ENCODE measurements at regions not wholly inside any gene's neighbourhood (a gene's known extent, or its start where the extent isn't known, plus 50 kb on each side); places are given as distances from the start of the nearest gene placed in this dataset.

GRCh38 chr18:22108674-22109073 lies 60.7 kb upstream of the GATA6 start:
- H3K4me2 ChIP-seq: no peak overlapping the region
- TF ChIP-seq CTCF (IDR thresholded peaks at IDR 0.05) (peak; percentile 25), EZH2 (IDR thresholded peaks at IDR 0.05) (no peak)
- H3K79me2 ChIP-seq (ENCODE audit: low read depth): no peaks in the 10 kb centered on the region
- H3K36me3 ChIP-seq: no peaks in the 10 kb centered on the region
- H3K27ac ChIP-seq: no peak overlapping the region
- Mint-ChIP-seq H3K27ac (no peak overlapping the region), H3K4me1 (peaks cover 7% of the 10 kb centered on the region), H3K4me3 (no peak overlapping the region), H3K36me3 (no peaks in the 10 kb centered on the region), H3K9me3 (no peaks in the 10 kb centered on the region), H3K27me3 (ENCODE audit: insufficient read depth, low read depth) (peaks cover 3% of the 10 kb centered on the region)
- H4K20me1 ChIP-seq (ENCODE audit: low read depth): no peaks in the 10 kb centered on the region
- H3K9me3 ChIP-seq (ENCODE audit: low read depth): no peaks in the 10 kb centered on the region
- H3K4me3 ChIP-seq: no peak overlapping the region
- H3F3A ChIP-seq (ENCODE audit: low read depth): peaks cover 12% of the 10 kb centered on the region
- H2AFZ ChIP-seq (replicated peaks): no peak overlapping the region
- H3K4me1 ChIP-seq: peaks cover 11% of the 10 kb centered on the region
- DNase-seq (ENCODE audit: low spot score): no peak
- no peaks in the 10 kb centered on the region for H3K27me3 ChIP-seq
- no peak overlapping the region for H3K9ac ChIP-seq

DNA sequence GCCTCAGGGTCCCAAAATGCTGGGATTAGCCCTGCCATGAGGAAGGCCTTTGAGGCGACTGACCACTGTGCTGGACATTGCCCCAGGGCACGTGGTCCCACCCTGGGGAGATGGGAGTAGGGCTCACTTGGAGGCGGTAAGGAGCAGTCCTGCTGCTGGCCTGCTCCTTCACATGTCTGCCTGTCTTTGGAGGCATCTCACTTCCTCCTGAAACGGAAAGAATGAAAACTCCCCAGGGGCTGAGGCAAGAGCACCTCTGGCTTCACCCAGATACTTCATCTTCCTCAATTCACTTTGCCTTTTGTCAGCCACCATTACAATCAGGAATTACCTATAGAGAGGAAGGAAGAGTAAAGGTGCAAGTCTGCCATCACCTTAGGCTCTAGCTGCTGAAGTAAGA lies 59.9 kb upstream of the GATA6 start:
- H3K4me2 ChIP-seq: no peak overlapping the region
- TF ChIP-seq EZH2phosphoT487 (IDR thresholded peaks at IDR 0.05) (no peak), EZH2 (IDR thresholded peaks at IDR 0.05) (no peak), CTCF (IDR thresholded peaks at IDR 0.05) (no peak)
- Mint-ChIP-seq H3K4me3 (no peak overlapping the region), H3K4me1 (peaks cover 7% of the 10 kb centered on the region), H3K27me3 (ENCODE audit: insufficient read depth, low read depth) (peaks cover 3% of the 10 kb centered on the region), H3K27ac (no peak overlapping the region), H3K36me3 (no peaks in the 10 kb centered on the region), H3K9me3 (no peaks in the 10 kb centered on the region)
- H3K4me3 ChIP-seq: no peak overlapping the region
- H3K36me3 ChIP-seq: no peaks in the 10 kb centered on the region
- no peak overlapping the region for H3K27ac ChIP-seq
- H3K79me2 ChIP-seq (ENCODE audit: low read depth): no peaks in the 10 kb centered on the region
- no peaks in the 10 kb centered on the region for H3K9me3 ChIP-seq (ENCODE audit: low read depth)
- H2AFZ ChIP-seq (replicated peaks): no peak overlapping the region
- no peaks in the 10 kb centered on the region for H3K27me3 ChIP-seq
- no peak for DNase-seq (ENCODE audit: low spot score)
- H4K20me1 ChIP-seq (ENCODE audit: low read depth): no peaks in the 10 kb centered on the region
- H3K4me1 ChIP-seq: peaks cover 11% of the 10 kb centered on the region
- peaks cover 12% of the 10 kb centered on the region for H3F3A ChIP-seq (ENCODE audit: low read depth)
- no peak overlapping the region for H3K9ac ChIP-seq

GRCh38 chr18:22110461-22110924 lies 58.9 kb upstream of the GATA6 start:
- peak overlapping the region; percentile 45 for H3K4me2 ChIP-seq
- peak overlapping the region; percentile 39 for H2AFZ ChIP-seq (replicated peaks)
- H3K4me1 ChIP-seq: peaks cover 11% of the 10 kb centered on the region
- H3K36me3 ChIP-seq: no peaks in the 10 kb centered on the region
- Mint-ChIP-seq H3K4me1 (peaks cover 9% of the 10 kb centered on the region), H3K27ac (no peak overlapping the region), H3K9me3 (no peaks in the 10 kb centered on the region), H3K36me3 (no peaks in the 10 kb centered on the region), H3K4me3 (no peak overlapping the region), H3K27me3 (ENCODE audit: insufficient read depth, low read depth) (peaks cover 5% of the 10 kb centered on the region)
- no peaks in the 10 kb centered on the region for H3K79me2 ChIP-seq (ENCODE audit: low read depth)
- H3K27me3 ChIP-seq: no peaks in the 10 kb centered on the region
- H3K9ac ChIP-seq: no peak overlapping the region
- peak overlapping the region; percentile 57 for H3K27ac ChIP-seq
- H4K20me1 ChIP-seq (ENCODE audit: low read depth): no peaks in the 10 kb centered on the region
- no peak overlapping the region for H3K4me3 ChIP-seq
- no peaks in the 10 kb centered on the region for H3K9me3 ChIP-seq (ENCODE audit: low read depth)
- peak; percentile 67 for DNase-seq (ENCODE audit: low spot score)
- no peak for TF ChIP-seq CTCF (IDR thresholded peaks at IDR 0.05)
- no peak for TF ChIP-seq EZH2 (IDR thresholded peaks at IDR 0.05)
- TF ChIP-seq EZH2phosphoT487 (IDR thresholded peaks at IDR 0.05): no peak
- H3F3A ChIP-seq (ENCODE audit: low read depth): peaks cover 12% of the 10 kb centered on the region

All from neural progenitor cell (in vitro differentiated cells).